H1 (cell line): ENCODE measurements at regions not wholly inside any gene's neighbourhood (a gene's known extent, or its start where the extent isn't known, plus 50 kb on each side); places are given as distances from the start of the nearest gene placed in this dataset.

ENCODE experiments used
- JUN ChIP-seq: IDR thresholded peaks from 2 replicates; pipeline ENCODE4 v1.6.1; 2011; ENCODE audit warnings: low read depth, mild to moderate bottlenecking, improper control_type of control experiment, low read length
- SIN3A ChIP-seq, 2 experiments: IDR thresholded peaks in 1 of 2; conservative IDR thresholded peaks in 1 of 2; 2 replicates each; pipeline ENCODE4 v1.6.1; 2011 to 2012; ENCODE audit warnings: low read length in 2 of 2, improper control_type of control experiment in 1 of 2, low read depth in 1 of 2, mild to moderate bottlenecking in 1 of 2
- SIRT6 ChIP-seq: IDR thresholded peaks from one replicate; pipeline ENCODE4 v1.7.1; 2012; ENCODE audit warnings: low read length, inconsistent platforms

GRCh38 chr22:47593291-47593690 is 830.8 kb downstream of the TBC1D22A start (continued):
- TF ChIP-seq SIRT6, result no peak
- TF ChIP-seq JUN, result no peak
- TF ChIP-seq SIN3A (conservative IDR thresholded peaks at IDR 0.05 in 1 of 2, IDR thresholded peaks at IDR 0.05 in 1 of 2; ENCODE audit: low read depth in 1 of 2, low read length in 2 of 2), result no peak
